ENCODE measurements at regions not wholly inside any gene's neighbourhood (a gene's known extent, or its start where the extent isn't known, plus 50 kb on each side); places are given as distances from the start of the nearest gene placed in this dataset.
"Not testable (repeated sequence)": the region's sequence is repeated elsewhere in the genome, so short reads cannot be mapped to it uniquely, and the experiment has no call there.

DNA sequence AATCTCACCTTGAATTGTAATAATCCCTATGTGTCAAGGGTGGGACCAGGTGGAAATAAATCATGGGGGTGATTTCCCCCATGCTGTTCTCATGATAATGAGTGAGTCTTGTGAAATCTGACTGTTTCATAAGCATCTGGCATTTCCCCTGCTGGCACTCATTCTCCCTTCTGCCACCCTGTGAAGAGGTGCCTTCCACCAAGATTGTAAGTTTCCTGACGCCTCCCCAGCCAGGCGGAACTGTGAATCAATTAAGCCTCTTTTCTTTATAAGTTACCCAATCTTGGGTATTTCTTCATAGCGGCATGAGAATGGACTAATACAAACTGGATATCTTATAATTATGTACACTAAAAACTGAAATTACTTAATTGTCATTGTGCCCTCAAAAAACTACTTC, 189.2 kb upstream of the API5 start:
- Histone ChIP-seq H3K36me3 (replicated peaks; ENCODE audit: control insufficient read depth, insufficient read depth, low read length) (no peaks in the 10 kb centered on the region), H3K27me3 (ENCODE audit: control insufficient read depth, insufficient read depth, low read length) (no peaks in the 10 kb centered on the region), H3K4me3 (ENCODE audit: insufficient read depth, low read depth, low read length) (no peak overlapping the region)
- no peak for DNase-seq

DNA sequence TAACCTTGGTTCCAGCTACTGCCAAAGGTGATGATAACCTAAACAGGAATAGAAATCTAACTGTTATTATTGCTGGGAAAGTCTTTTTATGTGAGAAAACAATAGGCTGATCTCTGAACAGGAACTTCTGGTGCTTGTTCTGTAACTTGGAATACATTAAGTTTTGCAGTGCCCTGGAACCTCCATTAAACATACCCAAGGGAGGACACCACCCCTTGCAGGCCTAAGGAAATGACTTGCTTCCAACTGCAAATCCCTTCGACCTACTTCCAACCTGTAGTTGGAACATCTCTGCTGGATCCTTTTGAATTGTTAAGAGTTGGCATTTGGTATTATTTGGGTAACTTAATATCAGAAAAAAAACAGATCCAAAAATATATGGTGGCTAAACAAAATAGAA, 188.4 kb upstream of the API5 start:
- Histone ChIP-seq H3K36me3 (replicated peaks; ENCODE audit: control insufficient read depth, insufficient read depth, low read length) (no peaks in the 10 kb centered on the region), H3K27me3 (ENCODE audit: control insufficient read depth, insufficient read depth, low read length) (no peaks in the 10 kb centered on the region), H3K4me3 (ENCODE audit: insufficient read depth, low read depth, low read length) (no peak overlapping the region)
- no peak for DNase-seq

DNA sequence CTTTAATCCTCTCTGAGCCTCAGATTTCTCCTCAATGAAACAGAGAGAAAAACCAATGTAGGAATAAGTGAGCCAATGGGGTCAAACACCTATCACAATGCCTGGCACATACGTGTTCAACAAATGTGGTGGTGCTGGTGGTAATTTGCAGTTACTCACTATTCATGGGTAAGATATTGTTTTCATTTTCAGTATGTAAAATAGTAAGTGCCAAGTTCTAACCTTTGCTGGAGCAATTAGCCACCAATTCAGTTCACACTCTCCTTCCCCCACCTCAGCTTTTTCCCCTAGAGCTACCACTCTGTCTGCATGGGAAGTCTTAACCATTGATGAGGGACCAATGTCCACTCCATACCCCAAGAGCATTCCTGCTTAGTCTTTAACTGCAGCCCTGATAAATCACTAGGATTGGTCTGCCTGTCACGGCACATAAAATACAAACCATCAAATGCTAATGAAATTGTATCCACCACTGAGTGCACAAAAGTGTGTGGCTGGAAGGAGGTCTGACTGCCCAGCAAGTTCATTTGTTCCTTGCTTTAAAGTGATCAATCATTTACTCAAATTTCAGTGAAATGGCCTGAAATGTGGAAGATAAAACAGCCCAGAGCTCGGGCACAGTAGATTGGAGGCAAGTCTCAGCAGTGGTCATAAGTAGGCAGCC, 187.4 kb upstream of the API5 start:
- H3K27me3 ChIP-seq (ENCODE audit: control insufficient read depth, insufficient read depth, low read length) = no peaks in the 10 kb centered on the region
- DNase-seq = no peak
- no peaks in the 10 kb centered on the region for H3K36me3 ChIP-seq (replicated peaks; ENCODE audit: control insufficient read depth, insufficient read depth, low read length)
- no peak overlapping the region for H3K4me3 ChIP-seq (ENCODE audit: insufficient read depth, low read depth, low read length)

DNA sequence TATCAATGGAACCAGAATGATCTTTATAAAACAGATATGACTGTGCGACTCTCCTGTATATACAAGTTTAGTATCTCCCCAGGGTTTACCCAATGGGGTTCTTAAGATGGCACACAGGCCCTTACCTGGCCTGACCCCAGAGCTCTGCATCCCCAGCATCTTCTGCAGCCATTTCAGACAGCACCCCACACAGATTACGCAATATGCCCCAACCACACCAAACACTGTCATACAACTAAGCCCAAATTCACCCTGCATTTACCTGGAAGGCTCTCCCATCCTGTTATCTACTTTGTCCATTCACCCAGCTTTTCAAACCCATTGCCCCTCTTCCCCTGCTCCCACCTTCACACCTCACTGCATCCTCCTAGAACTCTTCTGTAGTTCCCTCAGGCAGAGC, 182.5 kb upstream of the API5 start:
- H3K4me3 ChIP-seq (ENCODE audit: insufficient read depth, low read depth, low read length) = no peak overlapping the region
- no peaks in the 10 kb centered on the region for H3K27me3 ChIP-seq (ENCODE audit: control insufficient read depth, insufficient read depth, low read length)
- DNase-seq = no peak
- H3K36me3 ChIP-seq (replicated peaks; ENCODE audit: control insufficient read depth, insufficient read depth, low read length) = no peaks in the 10 kb centered on the region

DNA sequence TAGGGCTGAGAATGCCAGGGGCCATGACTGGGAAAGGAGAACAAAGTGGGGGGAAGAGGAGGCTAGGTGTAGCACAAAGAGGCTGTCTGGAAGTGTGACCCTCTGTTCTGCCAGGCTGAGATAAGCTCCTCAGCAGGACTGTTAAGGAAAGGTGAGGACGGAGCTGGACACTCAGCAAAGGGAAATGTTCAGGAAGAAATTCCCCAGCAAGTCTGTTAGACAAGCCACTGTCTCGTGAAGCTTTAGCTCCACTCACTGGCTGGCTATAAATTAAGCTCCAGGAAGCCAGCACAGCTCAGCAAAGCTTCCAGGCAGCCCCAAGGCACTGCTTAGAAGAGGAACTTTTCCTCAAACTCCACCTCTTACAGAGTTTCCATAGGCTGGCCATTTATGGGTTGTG, 181.2 kb upstream of the API5 start:
- no peak overlapping the region for H3K4me3 ChIP-seq (ENCODE audit: insufficient read depth, low read depth, low read length)
- peak; percentile 5 for DNase-seq
- no peaks in the 10 kb centered on the region for H3K27me3 ChIP-seq (ENCODE audit: control insufficient read depth, insufficient read depth, low read length)
- no peaks in the 10 kb centered on the region for H3K36me3 ChIP-seq (replicated peaks; ENCODE audit: control insufficient read depth, insufficient read depth, low read length)

DNA sequence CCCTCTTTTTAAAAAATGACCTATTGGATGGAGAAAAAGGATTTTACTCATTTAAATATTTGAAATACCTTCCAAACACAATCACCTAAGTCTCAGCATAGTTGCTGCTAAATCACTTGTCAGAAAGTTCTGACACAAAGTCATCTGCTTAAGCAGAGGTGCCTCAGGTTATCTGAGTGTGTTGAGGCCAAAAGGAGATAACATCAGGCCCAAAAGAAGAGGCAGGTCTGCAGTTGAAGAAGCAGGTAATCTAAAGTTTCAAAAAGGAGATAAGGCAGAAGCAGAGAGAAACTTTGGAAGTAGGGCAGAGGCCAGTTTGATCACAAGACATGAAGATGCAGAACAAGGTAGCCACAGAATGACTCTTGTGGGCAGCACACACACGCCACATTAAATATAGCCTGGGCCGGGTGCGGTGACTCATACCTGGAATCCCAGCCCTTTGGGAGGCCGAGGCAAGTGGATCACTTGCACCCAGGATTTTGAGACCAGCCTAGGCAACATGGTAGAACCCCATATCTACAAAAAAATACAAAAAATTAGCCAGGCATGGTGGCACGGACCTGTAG, 175.7 kb upstream of the API5 start:
- DNase-seq = no peak
- Histone ChIP-seq H3K36me3 (replicated peaks; ENCODE audit: control insufficient read depth, insufficient read depth, low read length) (no peaks in the 10 kb centered on the region), H3K27me3 (ENCODE audit: control insufficient read depth, insufficient read depth, low read length) (no peaks in the 10 kb centered on the region), H3K4me3 (ENCODE audit: insufficient read depth, low read depth, low read length) (no peak overlapping the region)

DNA sequence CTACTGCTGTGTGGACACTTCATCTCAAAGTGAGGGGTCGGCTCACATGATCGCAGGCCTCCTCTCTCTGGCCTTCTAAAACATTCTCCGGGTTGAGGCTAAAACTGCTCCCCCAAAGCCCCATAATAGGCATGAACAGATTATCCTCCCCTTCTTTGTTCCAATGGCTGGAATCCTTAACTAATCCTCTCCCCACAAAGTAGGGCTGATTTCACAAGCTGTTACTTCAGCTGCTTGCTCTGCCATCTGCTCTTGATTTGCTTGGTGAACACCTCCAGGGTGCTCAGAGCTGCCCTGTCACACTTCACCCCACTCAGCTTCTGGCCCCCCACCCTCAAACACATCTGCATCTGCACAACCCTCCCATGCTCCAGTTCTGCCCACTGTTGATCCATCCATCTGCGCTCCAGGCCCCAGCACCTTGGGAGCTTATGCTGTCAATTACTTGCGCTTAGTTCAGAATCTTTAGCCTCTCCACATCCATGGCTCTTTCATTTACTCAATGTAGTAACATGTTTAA, 173.1 kb upstream of the API5 start:
- Histone ChIP-seq H3K36me3 (replicated peaks; ENCODE audit: control insufficient read depth, insufficient read depth, low read length) (no peaks in the 10 kb centered on the region), H3K4me3 (ENCODE audit: insufficient read depth, low read depth, low read length) (no peak overlapping the region), H3K27me3 (ENCODE audit: control insufficient read depth, insufficient read depth, low read length) (no peaks in the 10 kb centered on the region)
- DNase-seq = no peak

DNA sequence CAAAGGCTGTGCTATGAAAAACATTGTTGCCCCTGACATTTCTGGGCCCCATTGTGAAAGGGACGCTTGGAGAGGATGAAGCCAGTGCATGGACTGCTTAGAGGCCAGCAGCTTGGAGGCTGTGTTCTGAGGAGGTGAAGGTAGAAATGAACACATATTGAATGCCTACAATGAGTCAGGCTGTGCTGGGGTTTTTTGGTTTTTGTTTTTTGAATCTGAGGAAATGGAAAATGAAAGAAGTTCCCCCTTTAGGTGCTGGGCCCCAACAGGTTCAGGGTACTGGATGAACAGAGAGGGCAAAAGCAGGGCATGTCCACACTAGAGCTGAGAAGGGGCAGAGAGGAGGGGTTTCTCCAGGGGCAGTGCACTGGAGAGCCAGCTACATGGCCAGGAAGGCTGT, 166.1 kb upstream of the API5 start:
- H3K27me3 ChIP-seq (ENCODE audit: control insufficient read depth, insufficient read depth, low read length) = no peaks in the 10 kb centered on the region
- H3K36me3 ChIP-seq (replicated peaks; ENCODE audit: control insufficient read depth, insufficient read depth, low read length) = no peaks in the 10 kb centered on the region
- DNase-seq = no peak
- H3K4me3 ChIP-seq (ENCODE audit: insufficient read depth, low read depth, low read length) = no peak overlapping the region

DNA sequence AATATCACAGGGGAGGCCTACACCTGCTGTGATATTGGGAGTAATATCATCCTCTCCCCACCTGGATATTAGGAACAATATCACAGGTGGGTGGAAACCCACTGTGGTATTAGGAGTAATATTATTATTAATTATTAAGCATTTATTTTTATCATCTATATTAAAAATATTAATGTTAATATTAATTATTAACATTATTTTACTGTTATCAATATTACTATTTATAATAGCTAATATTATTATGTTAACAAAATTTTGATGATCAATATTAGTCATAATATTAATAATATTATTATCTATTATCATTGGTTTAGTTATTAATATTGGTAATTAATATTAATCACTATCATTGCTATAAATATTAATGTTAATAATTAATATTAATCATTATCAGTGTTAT, 161.1 kb upstream of the API5 start:
- H3K4me3 ChIP-seq (ENCODE audit: insufficient read depth, low read depth, low read length) = no peak overlapping the region
- no peaks in the 10 kb centered on the region for H3K36me3 ChIP-seq (replicated peaks; ENCODE audit: control insufficient read depth, insufficient read depth, low read length)
- no peaks in the 10 kb centered on the region; the same call in 1 of the 2 replicates for H3K27me3 ChIP-seq (ENCODE audit: control insufficient read depth, insufficient read depth, low read length)
- no peak for DNase-seq

DNA sequence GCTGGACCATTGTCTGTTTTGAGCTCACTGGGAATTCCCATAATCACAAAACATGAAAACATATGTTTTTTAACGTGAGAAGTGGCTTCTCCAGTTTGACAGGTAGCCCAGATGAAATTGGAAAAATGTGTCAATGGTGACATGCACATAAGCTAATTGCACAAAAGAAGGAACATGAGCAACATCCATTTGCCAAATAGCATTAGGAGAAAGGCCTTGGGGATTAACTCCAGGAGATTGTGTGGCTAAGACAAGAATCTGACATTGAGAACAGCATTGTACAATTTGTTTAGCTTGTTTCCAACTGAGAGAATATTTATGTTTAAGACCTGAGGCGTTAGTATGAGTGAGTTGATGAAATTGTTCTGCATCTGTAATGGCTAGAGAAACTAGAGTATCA, 147.0 kb upstream of the API5 start:
- no peak for DNase-seq
- H3K4me3 ChIP-seq (ENCODE audit: insufficient read depth, low read depth, low read length) = no peak overlapping the region
- H3K36me3 ChIP-seq (replicated peaks; ENCODE audit: control insufficient read depth, insufficient read depth, low read length) = no peaks in the 10 kb centered on the region
- no peaks in the 10 kb centered on the region for H3K27me3 ChIP-seq (ENCODE audit: control insufficient read depth, insufficient read depth, low read length)

DNA sequence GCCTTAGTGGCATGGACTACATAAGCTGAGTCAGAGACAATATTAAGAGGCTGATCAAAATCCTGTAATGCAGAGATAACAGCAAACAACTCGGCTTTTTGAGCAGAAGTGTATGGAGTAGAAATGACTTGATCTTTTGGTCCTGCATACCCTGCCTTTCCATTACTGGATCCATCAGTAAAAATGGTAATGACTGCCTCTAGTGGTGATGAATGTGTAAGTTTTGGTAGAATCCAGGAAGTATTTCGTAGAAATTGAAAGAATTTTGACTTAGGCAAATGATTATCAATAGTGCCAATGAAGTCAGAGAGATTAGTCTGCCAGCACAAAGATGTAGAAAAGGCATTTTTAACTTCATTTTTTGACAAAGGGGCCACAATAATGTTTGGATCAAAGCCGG, 146.4 kb upstream of the API5 start:
- not testable (repeated sequence) for H3K27me3 ChIP-seq (ENCODE audit: control insufficient read depth, insufficient read depth, low read length); DNase-seq; H3K36me3 ChIP-seq (replicated peaks; ENCODE audit: control insufficient read depth, insufficient read depth, low read length); H3K4me3 ChIP-seq (ENCODE audit: insufficient read depth, low read depth, low read length)

DNA sequence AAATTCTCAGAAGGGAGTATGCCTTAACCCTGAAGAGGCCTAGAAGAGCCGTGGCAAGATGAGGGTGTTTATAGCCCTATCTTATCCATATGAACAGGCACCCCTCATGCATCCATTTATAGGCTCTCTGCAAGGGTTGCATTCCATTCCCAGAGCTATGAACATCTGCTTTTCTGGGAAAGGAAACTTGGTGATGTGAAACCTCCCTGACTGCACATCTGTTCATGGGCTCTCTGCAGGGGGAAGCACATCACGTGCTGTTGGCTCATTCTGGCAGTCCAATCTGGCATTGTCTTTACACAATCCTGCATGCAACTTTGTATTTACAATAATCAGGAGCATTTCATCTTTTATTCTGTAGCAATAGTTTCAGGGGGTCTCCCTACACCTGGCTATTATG, 143.6 kb upstream of the API5 start:
- not testable (repeated sequence) for H3K36me3 ChIP-seq (replicated peaks; ENCODE audit: control insufficient read depth, insufficient read depth, low read length); DNase-seq; H3K4me3 ChIP-seq (ENCODE audit: insufficient read depth, low read depth, low read length); H3K27me3 ChIP-seq (ENCODE audit: control insufficient read depth, insufficient read depth, low read length)

DNA sequence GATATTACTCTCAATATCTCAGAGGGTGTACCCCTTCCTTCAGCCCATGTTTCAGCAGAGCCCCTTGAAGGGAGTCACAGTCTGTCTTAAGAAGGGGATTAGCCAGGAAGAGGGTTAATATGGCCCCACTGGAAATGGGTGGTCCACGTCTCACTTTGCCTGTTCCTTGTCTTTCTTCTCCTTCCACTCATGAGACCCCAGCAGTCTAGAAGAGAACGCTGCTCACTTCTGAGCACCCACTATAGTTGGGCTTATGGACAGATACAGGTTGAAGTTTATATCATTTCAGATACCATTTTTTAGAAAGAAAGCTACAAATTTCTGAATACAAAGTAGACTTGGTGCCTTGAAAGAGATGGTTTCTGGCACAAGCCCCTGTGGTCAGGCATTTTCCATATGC, 139.3 kb upstream of the API5 start:
- no peak for DNase-seq
- Histone ChIP-seq H3K4me3 (ENCODE audit: insufficient read depth, low read depth, low read length) (no peak overlapping the region), H3K27me3 (ENCODE audit: control insufficient read depth, insufficient read depth, low read length) (no peaks in the 10 kb centered on the region), H3K36me3 (replicated peaks; ENCODE audit: control insufficient read depth, insufficient read depth, low read length) (no peaks in the 10 kb centered on the region)

DNA sequence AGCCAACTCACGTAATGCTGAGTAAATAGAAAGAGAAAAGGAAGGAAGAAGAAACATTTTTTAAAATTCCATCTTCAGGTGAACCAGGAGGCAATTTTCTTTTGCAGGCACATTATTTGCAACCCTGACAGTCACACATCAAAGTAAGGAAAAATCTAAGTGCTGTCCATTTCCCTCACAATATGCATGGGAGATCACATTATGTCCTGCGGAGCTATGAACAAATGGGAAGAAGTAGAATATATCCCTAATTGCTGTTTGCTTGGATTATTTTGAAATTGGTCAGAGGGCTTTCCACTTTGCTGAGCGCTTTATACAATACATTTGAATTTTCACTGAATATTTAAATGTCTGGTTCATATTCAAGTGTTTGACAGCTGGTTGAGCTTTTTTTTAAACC, 133.8 kb upstream of the API5 start:
- no peaks in the 10 kb centered on the region for H3K36me3 ChIP-seq (replicated peaks; ENCODE audit: control insufficient read depth, insufficient read depth, low read length)
- H3K4me3 ChIP-seq (ENCODE audit: insufficient read depth, low read depth, low read length) = no peak overlapping the region
- DNase-seq = no peak
- no peaks in the 10 kb centered on the region for H3K27me3 ChIP-seq (ENCODE audit: control insufficient read depth, insufficient read depth, low read length)

DNA sequence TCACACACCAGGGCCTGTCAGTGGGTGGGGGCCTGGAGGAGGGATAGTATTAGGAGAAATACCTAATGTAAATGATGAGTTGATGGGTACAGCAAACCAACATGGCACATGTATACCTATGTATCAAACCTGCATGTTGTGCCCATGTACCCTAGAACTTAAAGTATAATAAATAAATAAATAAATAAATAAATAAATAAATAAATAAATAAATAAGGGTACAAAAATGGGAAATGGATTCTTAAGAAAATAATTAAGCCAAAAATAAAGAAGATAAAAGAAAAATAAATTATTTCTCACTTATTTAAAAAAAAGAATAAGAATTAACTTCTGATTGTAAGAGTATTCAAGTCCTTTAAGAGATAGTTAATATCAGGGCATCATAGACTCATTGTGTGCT, 117.3 kb upstream of the API5 start:
- H3K4me3 ChIP-seq (ENCODE audit: insufficient read depth, low read depth, low read length); DNase-seq; H3K36me3 ChIP-seq (replicated peaks; ENCODE audit: control insufficient read depth, insufficient read depth, low read length); H3K27me3 ChIP-seq (ENCODE audit: control insufficient read depth, insufficient read depth, low read length): not testable (repeated sequence)

DNA sequence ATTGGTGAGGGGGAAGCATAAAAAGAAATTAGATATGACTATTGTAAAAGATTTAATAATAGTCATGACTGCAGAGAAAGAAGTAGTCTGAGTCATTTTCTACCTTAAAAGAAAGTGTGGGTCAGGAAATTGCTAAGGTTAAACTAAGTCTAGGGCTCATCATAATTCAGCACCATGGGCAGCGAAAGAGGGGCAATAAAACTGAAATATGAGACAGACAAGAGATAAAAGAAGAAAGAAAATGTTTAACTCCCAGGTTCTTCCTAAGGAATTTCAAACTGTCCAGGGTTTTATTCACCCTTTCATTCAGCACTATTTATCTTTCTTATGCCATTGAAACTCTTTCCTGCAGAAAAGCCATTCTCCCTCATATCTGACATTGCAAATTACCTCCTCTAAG, 114.4 kb upstream of the API5 start:
- DNase-seq = no peak

More for the DNA sequence above, 114.4 kb upstream of the API5 start:
- no peaks in the 10 kb centered on the region for H3K36me3 ChIP-seq (replicated peaks; ENCODE audit: control insufficient read depth, insufficient read depth, low read length)
- H3K4me3 ChIP-seq (ENCODE audit: insufficient read depth, low read depth, low read length) = no peak overlapping the region
- no peaks in the 10 kb centered on the region for H3K27me3 ChIP-seq (ENCODE audit: control insufficient read depth, insufficient read depth, low read length)

Data from H7 (cell line).